ENCODE measurements at regions not wholly inside any gene's neighbourhood (a gene's known extent, or its start where the extent isn't known, plus 50 kb on each side); places are given as distances from the start of the nearest gene placed in this dataset.
"Not testable (repeated sequence)": the region's sequence is repeated elsewhere in the genome, so short reads cannot be mapped to it uniquely, and the experiment has no call there.

DNA sequence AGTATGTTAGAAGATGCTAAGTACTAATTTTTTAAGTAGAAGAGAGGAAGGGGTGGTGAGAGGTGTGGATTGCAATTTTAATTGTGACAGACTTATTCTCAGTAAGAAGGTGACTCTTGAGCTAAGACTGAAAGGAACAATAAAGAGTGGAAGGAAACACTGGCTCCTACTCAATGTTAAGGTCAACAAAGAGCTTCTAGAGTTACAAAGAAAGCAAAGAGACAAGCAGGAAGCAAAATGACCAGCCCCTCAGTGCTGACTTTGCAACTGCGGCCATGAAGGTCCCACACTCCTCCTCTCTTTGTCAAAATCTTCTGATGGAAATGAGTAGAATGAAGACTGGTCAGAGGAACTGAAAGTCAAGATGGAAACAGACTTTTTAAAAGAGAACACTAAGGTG is 79.9 kb upstream of the FOXI2 start:
- TF ChIP-seq, protein P1, sequence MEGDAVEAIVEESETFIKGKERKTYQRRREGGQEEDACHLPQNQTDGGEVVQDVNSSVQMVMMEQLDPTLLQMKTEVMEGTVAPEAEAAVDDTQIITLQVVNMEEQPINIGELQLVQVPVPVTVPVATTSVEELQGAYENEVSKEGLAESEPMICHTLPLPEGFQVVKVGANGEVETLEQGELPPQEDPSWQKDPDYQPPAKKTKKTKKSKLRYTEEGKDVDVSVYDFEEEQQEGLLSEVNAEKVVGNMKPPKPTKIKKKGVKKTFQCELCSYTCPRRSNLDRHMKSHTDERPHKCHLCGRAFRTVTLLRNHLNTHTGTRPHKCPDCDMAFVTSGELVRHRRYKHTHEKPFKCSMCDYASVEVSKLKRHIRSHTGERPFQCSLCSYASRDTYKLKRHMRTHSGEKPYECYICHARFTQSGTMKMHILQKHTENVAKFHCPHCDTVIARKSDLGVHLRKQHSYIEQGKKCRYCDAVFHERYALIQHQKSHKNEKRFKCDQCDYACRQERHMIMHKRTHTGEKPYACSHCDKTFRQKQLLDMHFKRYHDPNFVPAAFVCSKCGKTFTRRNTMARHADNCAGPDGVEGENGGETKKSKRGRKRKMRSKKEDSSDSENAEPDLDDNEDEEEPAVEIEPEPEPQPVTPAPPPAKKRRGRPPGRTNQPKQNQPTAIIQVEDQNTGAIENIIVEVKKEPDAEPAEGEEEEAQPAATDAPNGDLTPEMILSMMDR (conservative IDR thresholded peaks at IDR 0.05) = no peak
- no peak overlapping the region for H3K27ac ChIP-seq

DNA sequence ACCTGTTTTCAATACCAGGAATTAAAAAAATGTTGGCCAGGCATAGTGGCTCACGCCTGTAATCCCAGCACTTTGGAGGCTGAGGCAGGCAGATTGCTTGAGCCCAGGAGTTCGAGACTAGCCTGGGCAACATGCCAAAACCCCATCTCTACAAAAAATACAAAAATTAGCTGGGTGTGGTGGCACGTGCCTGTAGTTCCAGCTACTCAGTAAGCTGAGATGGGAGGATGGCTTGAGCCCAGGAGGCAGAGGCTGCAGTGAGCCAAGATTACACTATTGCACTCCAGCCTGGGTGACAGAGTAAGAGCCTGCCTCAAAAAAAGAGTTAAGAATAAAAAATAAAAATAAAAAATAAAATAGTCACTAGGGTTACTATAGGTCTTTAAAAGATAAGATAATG is 60.6 kb upstream of the FOXI2 start:
- not testable (repeated sequence) for H3K27ac ChIP-seq

DNA sequence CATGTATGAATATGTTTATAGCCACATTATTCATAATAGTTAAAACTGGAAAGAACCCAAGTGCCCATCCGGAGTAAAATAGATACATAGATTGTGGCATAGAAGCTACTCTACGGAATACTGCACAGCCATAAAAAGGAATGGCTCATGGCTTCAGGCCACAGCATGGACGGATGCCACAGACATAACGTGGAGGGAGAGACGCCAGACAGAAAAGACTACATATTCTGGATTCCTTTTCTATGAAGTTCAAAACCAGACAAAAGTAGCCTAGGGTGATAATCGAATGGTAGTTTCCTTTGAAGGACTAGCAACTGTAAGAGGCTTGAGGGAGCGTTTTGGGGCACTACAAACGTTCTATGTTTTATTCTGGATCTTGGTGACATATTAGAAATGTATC is 58.9 kb upstream of the FOXI2 start:
- TF ChIP-seq, protein P1 (conservative IDR thresholded peaks at IDR 0.05) = no peak
- no peak overlapping the region for H3K27ac ChIP-seq

DNA sequence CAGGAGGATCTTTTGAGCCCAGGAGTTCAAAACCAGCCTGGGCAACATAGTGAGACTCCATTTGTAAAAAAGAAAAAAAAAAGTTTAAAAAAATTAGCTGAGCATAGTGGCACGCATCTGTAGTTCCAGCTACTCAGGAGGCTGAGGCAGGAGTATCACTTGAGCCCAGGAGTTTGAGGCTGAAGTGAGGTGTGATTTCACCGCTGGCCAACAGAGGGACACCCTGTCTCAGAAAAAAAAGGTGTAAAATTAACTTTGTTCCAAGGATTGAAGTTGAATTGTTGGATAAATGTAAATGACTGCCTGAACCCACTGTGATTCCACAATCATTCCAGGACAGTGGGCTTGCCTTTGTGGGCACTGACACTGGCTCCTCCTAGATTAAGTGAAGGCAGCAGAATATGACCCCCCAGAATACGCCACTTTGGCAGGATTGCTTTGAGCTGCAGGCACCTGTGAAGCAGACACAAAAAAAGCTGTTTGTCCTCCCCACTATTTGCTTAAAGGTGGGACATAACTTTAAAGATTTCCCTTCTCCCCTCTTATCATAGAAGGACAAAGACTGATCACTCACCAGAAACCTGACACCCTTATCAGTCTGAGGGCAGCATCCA is 57.2 kb upstream of the FOXI2 start:
- no peak overlapping the region for H3K27ac ChIP-seq
- TF ChIP-seq, protein P1 (conservative IDR thresholded peaks at IDR 0.05) = peak; percentile 46
